ENCODE measurements at regions not wholly inside any gene's neighbourhood (a gene's known extent, or its start where the extent isn't known, plus 50 kb on each side); places are given as distances from the start of the nearest gene placed in this dataset.
A peak's percentile ranks its signal among the peaks of the same experiment; 100 is the strongest.
"Not testable (repeated sequence)": the region's sequence is repeated elsewhere in the genome, so short reads cannot be mapped to it uniquely, and the experiment has no call there.

- not testable (repeated sequence) for DNase-seq (ENCODE audit: low read depth)
These were observed 54.0 kb upstream of the GPR89A start for GRCh38 chr1:145553795-145554194.

- DNase-seq (ENCODE audit: low read depth), result peak; percentile 2
These were observed 62.7 kb upstream of the GPR89A start for GRCh38 chr1:145545055-145545454.

- DNase-seq (ENCODE audit: low read depth), result peak; percentile 51
These were observed 66.1 kb upstream of the GPR89A start for GRCh38 chr1:145541685-145542084.

GRCh38 chr1:145541246-145541645, 66.5 kb upstream of the GPR89A start:
- DNase-seq (ENCODE audit: low read depth), result peak; percentile 75

GRCh38 chr1:145538118-145538882, 69.5 kb upstream of the GPR89A start:
- peak; percentile 5 for DNase-seq (ENCODE audit: low read depth)

- peak; percentile 37 for DNase-seq (ENCODE audit: low read depth)
These were observed 70.8 kb upstream of the GPR89A start for GRCh38 chr1:145537003-145537402.

GRCh38 chr1:145535461-145535860, 72.3 kb upstream of the GPR89A start:
- DNase-seq (ENCODE audit: low read depth), result peak; percentile 52

GRCh38 chr1:145528068-145528564, 79.7 kb upstream of the GPR89A start:
- not testable (repeated sequence) for DNase-seq (ENCODE audit: low read depth)

GRCh38 chr1:145520159-145520558, 87.6 kb upstream of the GPR89A start:
- DNase-seq (ENCODE audit: low read depth), result not testable (repeated sequence)

GRCh38 chr1:145519302-145519701, 88.5 kb upstream of the GPR89A start:
- DNase-seq (ENCODE audit: low read depth), result not testable (repeated sequence)

- DNase-seq (ENCODE audit: low read depth), result not testable (repeated sequence)
These were observed 87.6 kb upstream of the NBPF20 start for GRCh38 chr1:145513017-145513416.

- DNase-seq (ENCODE audit: low read depth), result not testable (repeated sequence)
These were observed 82.7 kb upstream of the NBPF20 start for GRCh38 chr1:145508053-145508452.

- not testable (repeated sequence) for DNase-seq (ENCODE audit: low read depth)
These were observed 80.6 kb upstream of the NBPF20 start for GRCh38 chr1:145505663-145506647.

GRCh38 chr1:145504834-145505413, 79.5 kb upstream of the NBPF20 start:
- DNase-seq (ENCODE audit: low read depth), result not testable (repeated sequence)

GRCh38 chr1:145504310-145504709, 78.9 kb upstream of the NBPF20 start:
- DNase-seq (ENCODE audit: low read depth), result not testable (repeated sequence)

GRCh38 chr1:145500251-145500650, 74.8 kb upstream of the NBPF20 start:
- not testable (repeated sequence) for DNase-seq (ENCODE audit: low read depth)

- DNase-seq (ENCODE audit: low read depth), result not testable (repeated sequence)
These were observed 69.9 kb upstream of the NBPF20 start for GRCh38 chr1:145495077-145495871.

GRCh38 chr1:145488193-145488933, 63.0 kb upstream of the NBPF20 start:
- not testable (repeated sequence) for DNase-seq (ENCODE audit: low read depth)

GRCh38 chr1:145487156-145487555, 61.8 kb upstream of the NBPF20 start:
- not testable (repeated sequence) for DNase-seq (ENCODE audit: low read depth)

- DNase-seq (ENCODE audit: low read depth), result not testable (repeated sequence)
These were observed 58.9 kb upstream of the NBPF20 start for GRCh38 chr1:145484257-145484656.

All from ELR (cell line).